Left lung (tissue), 4 donors: ENCODE measurements at regions not wholly inside any gene's neighbourhood (a gene's known extent, or its start where the extent isn't known, plus 50 kb on each side); places are given as distances from the start of the nearest gene placed in this dataset.
"Not testable (repeated sequence)": the region's sequence is repeated elsewhere in the genome, so short reads cannot be mapped to it uniquely, and the experiment has no call there.

Experiments
- ATAC-seq: fragments of 200-7000 bp; cut with Tn5 transposase; one replicate; pipeline ENCODE4 v1.9.1; 2020; ENCODE audit warnings: moderate library complexity
- DNase-seq, 4 donors: peaks; one replicate each; pipeline ENCODE4 v3.0.0-alpha.2; 2013 to 2020
- H3K27ac ChIP-seq, 2 donors: fragments of 200-600 bp; sonication (generic) in 1 of 2; one replicate each; pipeline versions ENCODE4 v1.5.0 to v1.8.0; 2020 to 2021
- H3K27me3 ChIP-seq, 2 donors: fragments of 200-600 bp; sonication (generic) in 1 of 2; one replicate each; pipeline versions ENCODE4 v1.5.0 to v1.8.0; 2020 to 2021
- H3K36me3 ChIP-seq, 2 donors: fragments of 200-600 bp; sonication (generic) in 1 of 2; one replicate each; pipeline versions ENCODE4 v1.5.0 to v1.8.0; 2020 to 2021
- H3K4me1 ChIP-seq, 2 donors: fragments of 200-600 bp; one replicate each; pipeline ENCODE4 v1.8.0; 2021
- H3K4me3 ChIP-seq, 2 donors: fragments of 200-600 bp; sonication (generic) in 1 of 2; one replicate each; pipeline versions ENCODE4 v1.5.0 to v1.8.0; 2020 to 2021; ENCODE audit warnings: mild to moderate bottlenecking in 1 of 2
- H3K9me3 ChIP-seq, 2 donors: fragments of 200-600 bp; sonication (generic) in 1 of 2; one replicate each; pipeline versions ENCODE4 v1.5.0 to v1.8.0; 2020 to 2021
- intact Hi-C, 2 donors: fragments of 100-400 bp; cut with DNase I; formaldehyde crosslinking; loops; one replicate each; pipeline versions ENCODE4 v1.11.2 to v1.14.2; 2022
- TF ChIP-seq, protein P1 (sequence below), 2 donors: fragments of 200-600 bp; sonication (generic) in 1 of 2; IDR thresholded peaks; one replicate each; pipeline versions ENCODE4 v1.5.0 to v1.8.0; 2021; ENCODE audit warnings: antibody characterized with exemption in 2 of 2
- donor health status: DM: no; HTN: yes; CAD: no.
- donor health status: DM: no; HTN: no; CAD: no.

DNA sequence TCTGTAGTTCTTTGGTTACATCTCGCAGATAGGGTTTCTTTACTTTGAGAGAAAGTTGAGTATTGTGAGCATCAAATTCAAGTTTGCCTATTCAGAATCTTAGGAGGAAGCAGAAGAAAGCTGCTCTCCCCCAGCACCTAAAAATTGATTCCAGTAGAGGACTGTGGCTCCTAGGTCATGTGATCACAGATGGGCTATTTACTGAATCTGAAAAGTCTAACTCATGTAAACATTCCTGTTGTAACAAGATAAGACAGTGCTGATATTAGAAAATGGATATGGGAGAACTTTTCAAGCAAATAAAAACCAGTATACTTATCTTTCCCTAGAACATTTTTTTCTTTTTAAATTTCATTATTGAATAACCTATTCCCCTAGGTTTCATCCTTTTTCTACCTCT is 308.4 kb upstream of the SLITRK3 start:
- intact Hi-C loops, result no loop called here
- TF ChIP-seq, protein P1, sequence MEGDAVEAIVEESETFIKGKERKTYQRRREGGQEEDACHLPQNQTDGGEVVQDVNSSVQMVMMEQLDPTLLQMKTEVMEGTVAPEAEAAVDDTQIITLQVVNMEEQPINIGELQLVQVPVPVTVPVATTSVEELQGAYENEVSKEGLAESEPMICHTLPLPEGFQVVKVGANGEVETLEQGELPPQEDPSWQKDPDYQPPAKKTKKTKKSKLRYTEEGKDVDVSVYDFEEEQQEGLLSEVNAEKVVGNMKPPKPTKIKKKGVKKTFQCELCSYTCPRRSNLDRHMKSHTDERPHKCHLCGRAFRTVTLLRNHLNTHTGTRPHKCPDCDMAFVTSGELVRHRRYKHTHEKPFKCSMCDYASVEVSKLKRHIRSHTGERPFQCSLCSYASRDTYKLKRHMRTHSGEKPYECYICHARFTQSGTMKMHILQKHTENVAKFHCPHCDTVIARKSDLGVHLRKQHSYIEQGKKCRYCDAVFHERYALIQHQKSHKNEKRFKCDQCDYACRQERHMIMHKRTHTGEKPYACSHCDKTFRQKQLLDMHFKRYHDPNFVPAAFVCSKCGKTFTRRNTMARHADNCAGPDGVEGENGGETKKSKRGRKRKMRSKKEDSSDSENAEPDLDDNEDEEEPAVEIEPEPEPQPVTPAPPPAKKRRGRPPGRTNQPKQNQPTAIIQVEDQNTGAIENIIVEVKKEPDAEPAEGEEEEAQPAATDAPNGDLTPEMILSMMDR (IDR thresholded peaks at IDR 0.05), result no peak

DNA sequence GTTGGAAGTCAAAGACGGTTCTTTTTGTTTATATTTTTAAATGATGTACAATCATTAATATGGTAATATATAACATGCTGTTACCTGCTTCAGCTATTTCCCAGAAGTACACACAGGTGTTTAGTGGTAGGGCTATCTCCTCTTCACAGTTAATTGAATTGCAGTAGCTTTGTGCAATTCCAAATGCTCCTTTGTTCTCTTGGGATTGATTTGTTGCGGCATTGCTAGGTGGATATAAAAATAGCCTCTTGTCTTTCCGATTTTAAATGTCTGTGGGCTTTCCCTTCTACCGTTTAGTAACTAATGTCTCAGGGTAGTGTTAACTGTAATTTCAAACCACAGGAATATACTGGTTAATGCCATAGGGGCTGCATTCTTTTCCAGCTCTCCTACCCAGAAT is 307.6 kb upstream of the SLITRK3 start:
- Histone ChIP-seq H3K4me3 (no peak overlapping the region), H3K27ac (no peak overlapping the region), H3K27me3 (no peaks in the 10 kb centered on the region), H3K36me3 (no peaks in the 10 kb centered on the region), H3K4me1 (no peaks in the 10 kb centered on the region), H3K9me3 (peaks cover 0 to 17% of the 10 kb centered on the region in 2 donors)
- no peak for DNase-seq
- TF ChIP-seq, protein P1 (IDR thresholded peaks at IDR 0.05), result no peak
- no peak for ATAC-seq
- intact Hi-C loops, result no loop called here

More for the DNA sequence above, 308.4 kb upstream of the SLITRK3 start:
- Histone ChIP-seq H3K4me3 (no peak overlapping the region), H3K27ac (no peak overlapping the region), H3K27me3 (no peaks in the 10 kb centered on the region), H3K4me1 (no peaks in the 10 kb centered on the region), H3K9me3 (peaks cover 0 to 17% of the 10 kb centered on the region in 2 donors), H3K36me3 (no peaks in the 10 kb centered on the region)
- DNase-seq, result no peak
- ATAC-seq, result no peak

DNA sequence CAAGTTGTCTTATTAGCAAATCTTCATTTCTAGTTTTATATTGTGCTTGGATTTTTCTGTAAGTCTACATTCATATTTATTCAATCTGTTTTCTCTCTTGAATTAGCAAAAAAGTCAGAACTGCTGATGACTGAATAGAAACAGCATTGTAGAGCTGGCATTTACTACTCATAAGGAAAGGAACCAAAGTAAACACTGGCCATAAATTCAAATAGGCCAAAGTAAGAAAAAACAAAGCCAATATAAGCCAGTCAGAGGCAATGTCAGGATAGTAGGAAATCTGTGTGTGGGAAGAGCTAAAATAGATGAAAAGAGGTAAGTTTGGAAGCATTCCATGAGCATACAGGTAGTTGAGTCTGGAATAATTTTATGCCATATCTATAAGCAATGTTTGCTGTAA is 307.2 kb upstream of the SLITRK3 start:
- no peaks in the 10 kb centered on the region for H3K4me1 ChIP-seq
- no peak overlapping the region for H3K27ac ChIP-seq
- TF ChIP-seq, protein P1 (IDR thresholded peaks at IDR 0.05), result no peak
- intact Hi-C loops, result no loop called here
- ATAC-seq, result no peak
- H3K4me3 ChIP-seq, result no peak overlapping the region
- no peaks in the 10 kb centered on the region for H3K27me3 ChIP-seq
- H3K9me3 ChIP-seq, result peaks cover 0 to 17% of the 10 kb centered on the region in 2 donors
- DNase-seq, result no peak
- H3K36me3 ChIP-seq, result no peaks in the 10 kb centered on the region

DNA sequence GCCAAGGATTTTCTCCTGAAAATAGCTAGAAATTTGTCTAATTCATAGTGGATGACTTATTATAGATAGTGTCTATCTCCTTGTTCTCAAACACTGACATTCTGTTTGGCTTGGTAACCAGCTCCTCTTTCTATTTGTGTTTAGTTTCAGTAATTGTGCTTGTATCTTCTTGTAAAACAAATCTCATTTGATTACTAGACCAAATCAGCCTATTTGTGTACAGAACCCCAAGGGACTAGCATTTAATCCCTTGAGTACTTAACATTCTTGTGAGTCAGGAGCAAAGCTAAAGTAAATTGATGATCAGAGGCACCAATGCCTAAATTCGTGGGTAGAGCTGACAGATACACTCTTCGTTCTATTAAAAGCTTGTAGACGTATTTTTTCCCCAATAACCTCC is 306.5 kb upstream of the SLITRK3 start:
- DNase-seq, result no peak
- no peaks in the 10 kb centered on the region for H3K36me3 ChIP-seq
- H3K4me1 ChIP-seq, result no peaks in the 10 kb centered on the region
- no peak overlapping the region for H3K27ac ChIP-seq
- intact Hi-C loops, result no loop called here
- no peaks in the 10 kb centered on the region for H3K27me3 ChIP-seq
- TF ChIP-seq, protein P1 (IDR thresholded peaks at IDR 0.05), result no peak
- no peak for ATAC-seq
- H3K4me3 ChIP-seq, result no peak overlapping the region
- H3K9me3 ChIP-seq, result peaks cover 0 to 17% of the 10 kb centered on the region in 2 donors

DNA sequence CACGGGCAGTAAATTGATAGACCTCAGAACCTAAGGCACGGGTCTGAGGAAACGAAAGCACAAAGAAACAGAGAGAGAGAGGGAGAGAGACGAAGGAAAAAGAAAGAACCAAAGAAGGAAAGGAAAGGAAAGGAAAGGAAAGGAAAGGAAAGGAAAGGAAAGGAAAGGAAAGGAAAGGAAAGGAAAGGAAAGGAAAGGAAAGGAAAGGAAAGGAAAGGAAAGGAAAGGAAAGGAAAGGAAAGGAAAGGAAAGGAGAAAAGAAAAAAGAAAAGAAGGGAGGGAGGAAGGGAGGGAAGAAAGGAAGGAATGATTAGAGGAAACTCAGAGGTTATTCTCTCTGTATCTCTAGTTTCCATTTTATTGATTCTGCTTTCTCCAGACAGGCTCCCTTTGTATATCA is 302.6 kb upstream of the SLITRK3 start:
- H3K4me1 ChIP-seq, intact Hi-C loops, H3K36me3 ChIP-seq, H3K4me3 ChIP-seq, ATAC-seq, H3K27me3 ChIP-seq, H3K27ac ChIP-seq, H3K9me3 ChIP-seq, DNase-seq: not testable (repeated sequence)

DNA sequence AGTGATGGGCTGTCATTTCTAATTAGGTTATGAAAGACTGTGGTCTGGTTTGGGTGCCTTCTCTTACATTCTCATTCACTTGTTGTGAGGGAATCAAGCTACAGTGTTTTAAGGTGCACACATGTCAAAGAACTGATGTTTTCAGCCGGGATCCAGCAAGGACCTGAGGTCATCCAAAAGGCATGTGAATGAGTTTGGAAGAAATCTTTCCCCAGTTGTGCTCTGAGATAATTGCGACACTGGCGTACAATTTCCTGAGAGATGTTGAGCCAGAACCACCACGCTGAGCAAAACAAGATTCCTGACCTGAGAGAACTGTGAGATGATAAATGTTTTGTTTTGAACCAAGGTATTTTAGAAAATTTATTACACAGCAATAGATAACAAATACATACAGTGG is 295.3 kb upstream of the SLITRK3 start:
- TF ChIP-seq, protein P1 (IDR thresholded peaks at IDR 0.05), result no peak
- Histone ChIP-seq H3K4me1 (no peaks in the 10 kb centered on the region), H3K27me3 (no peaks in the 10 kb centered on the region), H3K9me3 (no peaks in the 10 kb centered on the region), H3K4me3 (no peak overlapping the region), H3K27ac (no peak overlapping the region), H3K36me3 (no peaks in the 10 kb centered on the region)
- intact Hi-C loops, result no loop called here
- ATAC-seq, result no peak
- DNase-seq, result no peak
